Upper lobe of left lung (tissue), 4 donors: ENCODE measurements at regions not wholly inside any gene's neighbourhood (a gene's known extent, or its start where the extent isn't known, plus 50 kb on each side); places are given as distances from the start of the nearest gene placed in this dataset.

ENCODE experiments used
- CTCF ChIP-seq, 6 experiments: fragments of 450-650 bp in 4 of 6; fragments of 200-600 bp in 2 of 6; sonication (generic) in 2 of 6; IDR thresholded peaks; one replicate each; pipeline ENCODE4 v1.5.1; 2016 to 2019; ENCODE audit warnings: antibody characterized with exemption in 6 of 6
- EP300 ChIP-seq, 4 donors: sonication (generic); formaldehyde crosslinking; IDR thresholded peaks; one replicate each; pipeline ENCODE4 v1.5.1; 2017; ENCODE audit warnings: antibody characterized with exemption in 4 of 4, control low read depth in 2 of 4
- POLR2A ChIP-seq, 4 donors: fragments of 450-650 bp; IDR thresholded peaks; one replicate each; pipeline ENCODE4 v1.5.1; 2016 to 2017; ENCODE audit warnings: antibody characterized with exemption in 4 of 4, mild to moderate bottlenecking in 2 of 4

- no peak for TF ChIP-seq EP300 (IDR thresholded peaks at IDR 0.05)
- TF ChIP-seq POLR2A (IDR thresholded peaks at IDR 0.05): no peak
- no peak for TF ChIP-seq CTCF (IDR thresholded peaks at IDR 0.05)
Observed at GRCh38 chr5:125847561-125847960, 575.6 kb upstream of the GRAMD2B start.
